ENCODE measurements at regions not wholly inside any gene's neighbourhood (a gene's known extent, or its start where the extent isn't known, plus 50 kb on each side); places are given as distances from the start of the nearest gene placed in this dataset.

GRCh38 chr20:48094196-48094749, 309.0 kb upstream of the SULF2 start:
- no peak overlapping the region for H3K4me3 ChIP-seq (ENCODE audit: low read depth, low read length)
- TF ChIP-seq CTCF (IDR thresholded peaks at IDR 0.05; ENCODE audit: insufficient read depth, low read length), result no peak
- DNase-seq (ENCODE audit: low read depth), result no peak

- no peak for TF ChIP-seq CTCF (IDR thresholded peaks at IDR 0.05; ENCODE audit: insufficient read depth, low read length)
- no peak overlapping the region for H3K4me3 ChIP-seq (ENCODE audit: low read depth, low read length)
- no peak for DNase-seq (ENCODE audit: low read depth)
These were observed 307.5 kb upstream of the SULF2 start for GRCh38 chr20:48092596-48093280.

- DNase-seq (ENCODE audit: low read depth), result no peak
- H3K4me3 ChIP-seq (ENCODE audit: low read depth, low read length), result no peak overlapping the region
- no peak for TF ChIP-seq CTCF (IDR thresholded peaks at IDR 0.05; ENCODE audit: insufficient read depth, low read length)
These were observed 305.5 kb upstream of the SULF2 start for GRCh38 chr20:48090784-48091183.

GRCh38 chr20:48090314-48090713, 305.0 kb upstream of the SULF2 start:
- no peak overlapping the region for H3K4me3 ChIP-seq (ENCODE audit: low read depth, low read length)
- no peak for TF ChIP-seq CTCF (IDR thresholded peaks at IDR 0.05; ENCODE audit: insufficient read depth, low read length)
- no peak for DNase-seq (ENCODE audit: low read depth)

- DNase-seq (ENCODE audit: low read depth), result no peak
- H3K4me3 ChIP-seq (ENCODE audit: low read depth, low read length), result no peak overlapping the region
- TF ChIP-seq CTCF (IDR thresholded peaks at IDR 0.05; ENCODE audit: insufficient read depth, low read length), result no peak
These were observed 295.3 kb upstream of the SULF2 start for GRCh38 chr20:48080583-48080982.

- no peak for TF ChIP-seq CTCF (IDR thresholded peaks at IDR 0.05; ENCODE audit: insufficient read depth, low read length)
- no peak for DNase-seq (ENCODE audit: low read depth)
These were observed 293.7 kb upstream of the SULF2 start for GRCh38 chr20:48079028-48079427.

GRCh38 chr20:48076747-48077146, 291.5 kb upstream of the SULF2 start:
- no peak for TF ChIP-seq CTCF (IDR thresholded peaks at IDR 0.05; ENCODE audit: insufficient read depth, low read length)
- H3K4me3 ChIP-seq (ENCODE audit: low read depth, low read length), result no peak overlapping the region
- DNase-seq (ENCODE audit: low read depth), result no peak

More at GRCh38 chr20:48079028-48079427, 293.7 kb upstream of the SULF2 start:
- H3K4me3 ChIP-seq (ENCODE audit: low read depth, low read length), result no peak overlapping the region
